HEK293T (cell line): ENCODE measurements at regions not wholly inside any gene's neighbourhood (a gene's known extent, or its start where the extent isn't known, plus 50 kb on each side); places are given as distances from the start of the nearest gene placed in this dataset.

Experiments used
- BHLHE40 ChIP-seq: fragments of 450-650 bp; IDR thresholded peaks from 2 replicates; pipeline ENCODE4 v1.6.1; 2016; ENCODE audit warnings: mild to moderate bottlenecking, moderate library complexity, borderline replicate concordance
- ELF4 ChIP-seq: fragments of 450-650 bp; IDR thresholded peaks from 2 replicates; pipeline ENCODE4 v1.6.1; 2017; ENCODE audit warnings: antibody characterized with exemption
- FOXM1 ChIP-seq: fragments of 450-650 bp; IDR thresholded peaks from 2 replicates; pipeline ENCODE4 v1.6.1; 2017; ENCODE audit warnings: mild to moderate bottlenecking, borderline replicate concordance
- SP1 ChIP-seq: fragments of 450-650 bp; IDR thresholded peaks from 2 replicates; pipeline ENCODE4 v1.6.1; 2017
- SUZ12 ChIP-seq: fragments of 450-650 bp; IDR thresholded peaks from 2 replicates; pipeline ENCODE4 v1.6.1; 2016; ENCODE audit warnings: mild to moderate bottlenecking

DNA sequence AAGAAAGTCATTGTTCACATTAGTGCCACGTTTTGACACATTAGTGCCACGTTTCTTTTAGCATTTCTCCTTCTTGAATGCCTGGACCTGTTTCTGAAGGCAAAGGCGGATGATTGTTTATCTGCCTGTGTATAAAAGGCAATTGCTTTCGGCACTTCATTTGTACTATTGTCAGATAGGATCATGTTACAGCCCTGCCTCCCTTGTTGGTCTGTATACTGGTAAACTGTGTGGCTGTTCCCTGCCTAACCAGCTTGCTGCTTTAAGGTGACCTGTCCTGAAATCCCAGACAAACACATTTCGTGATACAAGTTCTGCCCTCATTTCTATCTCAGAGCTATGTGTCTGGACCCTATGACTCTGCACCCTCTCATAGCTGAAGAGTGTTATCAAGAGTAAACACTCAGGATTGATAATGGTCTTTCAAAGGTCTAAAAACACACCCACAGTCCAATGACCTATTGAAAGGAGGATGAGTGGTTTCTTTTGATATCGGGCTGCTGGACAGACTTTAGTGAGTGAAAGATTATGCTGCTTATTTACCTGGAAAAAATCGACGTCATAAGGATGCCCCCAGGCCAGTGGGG is 276.3 kb upstream of the MCTP2 start:
- TF ChIP-seq FOXM1 (no peak), SP1 (no peak), SUZ12 (no peak), BHLHE40 (no peak), ELF4 (no peak)
